Suprapubic skin (tissue), 3 donors: ENCODE measurements at regions not wholly inside any gene's neighbourhood (a gene's known extent, or its start where the extent isn't known, plus 50 kb on each side); places are given as distances from the start of the nearest gene placed in this dataset.

Experiments
- EP300 ChIP-seq: sonication (generic); formaldehyde crosslinking; IDR thresholded peaks from one replicate; pipeline ENCODE4 v1.6.1; 2017; ENCODE audit warnings: antibody characterized with exemption
- TF ChIP-seq, protein P1 (sequence below), 2 donors: fragments of 200-600 bp in 1 of 2; fragments of 450-650 bp in 1 of 2; sonication (generic) in 1 of 2; IDR thresholded peaks; one replicate each; pipeline ENCODE4 v1.5.1; 2016 to 2019; ENCODE audit warnings: antibody characterized with exemption in 2 of 2, mild to moderate bottlenecking in 1 of 2, moderate library complexity in 1 of 2

DNA sequence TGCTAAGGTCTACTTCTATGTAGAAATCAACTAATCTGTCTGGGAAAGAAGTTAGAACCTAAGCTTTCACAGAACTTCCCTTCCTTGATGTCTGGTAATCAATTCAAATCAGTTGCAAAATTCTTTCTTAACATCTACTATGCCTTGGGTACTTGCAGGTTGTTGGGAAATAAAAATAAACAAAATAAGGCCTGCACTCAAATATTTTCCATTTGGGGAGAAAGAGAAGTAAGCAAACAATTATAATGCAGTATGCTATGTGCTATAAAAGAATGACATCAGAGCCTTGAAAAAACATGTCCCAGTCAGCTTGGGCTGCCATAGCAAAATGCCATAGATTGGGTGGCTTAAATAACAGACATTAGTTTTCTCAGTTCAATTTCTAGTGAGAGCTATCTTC is 425.9 kb upstream of the DCN start:
- TF ChIP-seq, protein P1, sequence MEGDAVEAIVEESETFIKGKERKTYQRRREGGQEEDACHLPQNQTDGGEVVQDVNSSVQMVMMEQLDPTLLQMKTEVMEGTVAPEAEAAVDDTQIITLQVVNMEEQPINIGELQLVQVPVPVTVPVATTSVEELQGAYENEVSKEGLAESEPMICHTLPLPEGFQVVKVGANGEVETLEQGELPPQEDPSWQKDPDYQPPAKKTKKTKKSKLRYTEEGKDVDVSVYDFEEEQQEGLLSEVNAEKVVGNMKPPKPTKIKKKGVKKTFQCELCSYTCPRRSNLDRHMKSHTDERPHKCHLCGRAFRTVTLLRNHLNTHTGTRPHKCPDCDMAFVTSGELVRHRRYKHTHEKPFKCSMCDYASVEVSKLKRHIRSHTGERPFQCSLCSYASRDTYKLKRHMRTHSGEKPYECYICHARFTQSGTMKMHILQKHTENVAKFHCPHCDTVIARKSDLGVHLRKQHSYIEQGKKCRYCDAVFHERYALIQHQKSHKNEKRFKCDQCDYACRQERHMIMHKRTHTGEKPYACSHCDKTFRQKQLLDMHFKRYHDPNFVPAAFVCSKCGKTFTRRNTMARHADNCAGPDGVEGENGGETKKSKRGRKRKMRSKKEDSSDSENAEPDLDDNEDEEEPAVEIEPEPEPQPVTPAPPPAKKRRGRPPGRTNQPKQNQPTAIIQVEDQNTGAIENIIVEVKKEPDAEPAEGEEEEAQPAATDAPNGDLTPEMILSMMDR (IDR thresholded peaks at IDR 0.05) = no peak
- no peak for TF ChIP-seq EP300
